ENCODE measurements at regions not wholly inside any gene's neighbourhood (a gene's known extent, or its start where the extent isn't known, plus 50 kb on each side); places are given as distances from the start of the nearest gene placed in this dataset.
A peak's percentile ranks its signal among the peaks of the same experiment; 100 is the strongest.

GRCh38 chr7:52017802-52018679, 701.4 kb upstream of the COBL start:
- Histone ChIP-seq H3K4me1 (no peaks in the 10 kb centered on the region), H3K27ac (no peak overlapping the region), H3K27me3 (no peaks in the 10 kb centered on the region), H3K36me3 (no peaks in the 10 kb centered on the region), H3K4me3 (no peak overlapping the region), H3K9me3 (no peaks in the 10 kb centered on the region)
- peak in 1 of 4 experiments; percentile 19 for TF ChIP-seq CTCF (IDR thresholded peaks at IDR 0.05)
- TF ChIP-seq POLR2A (IDR thresholded peaks at IDR 0.05) = no peak
- WGBS, 2 donors = 54 to 61% methylated on average over 8 of the region's 8 CpGs
- DNase-seq = no peak
- intact Hi-C loops (cut with DNase I) = no loop called here

GRCh38 chr7:52009181-52009580, 692.6 kb upstream of the COBL start:
- WGBS, 2 donors = 59 to 61% methylated on average over 1 of the region's 1 CpG
- Histone ChIP-seq H3K9me3 (peaks cover 0 to 1% (median 0%) of the 10 kb centered on the region in 4 donors), H3K4me1 (peaks cover 0 to 8% (median 6%) of the 10 kb centered on the region in 4 donors), H3K27ac (no peak overlapping the region), H3K27me3 (no peaks in the 10 kb centered on the region), H3K4me3 (no peak overlapping the region), H3K36me3 (no peaks in the 10 kb centered on the region)
- intact Hi-C loops (cut with DNase I) = no loop called here
- TF ChIP-seq POLR2A (IDR thresholded peaks at IDR 0.05) = no peak
- no peak for TF ChIP-seq EP300 (IDR thresholded peaks at IDR 0.05)
- TF ChIP-seq CTCF (IDR thresholded peaks at IDR 0.05) = no peak
- TF ChIP-seq POLR2AphosphoS5 (IDR thresholded peaks at IDR 0.05) = no peak
- DNase-seq = no peak

- no peak for DNase-seq
- TF ChIP-seq POLR2AphosphoS5 (IDR thresholded peaks at IDR 0.05) = no peak
- TF ChIP-seq CTCF (IDR thresholded peaks at IDR 0.05) = no peak
- no peak for TF ChIP-seq EP300 (IDR thresholded peaks at IDR 0.05)
- Histone ChIP-seq H3K27ac (no peak overlapping the region), H3K36me3 (no peaks in the 10 kb centered on the region), H3K9me3 (peaks cover 0 to 1% (median 0%) of the 10 kb centered on the region in 4 donors), H3K4me1 (peaks cover 0 to 8% (median 6%) of the 10 kb centered on the region in 4 donors), H3K27me3 (no peaks in the 10 kb centered on the region), H3K4me3 (no peak overlapping the region)
- intact Hi-C loops (cut with DNase I) = no loop called here
- WGBS, 2 donors = 83 to 87% methylated on average over 1 of the region's 1 CpG
Measured at GRCh38 chr7:52006674-52007073, 690.1 kb upstream of the COBL start.

GRCh38 chr7:52005613-52006012, 689.0 kb upstream of the COBL start:
- no peak for TF ChIP-seq POLR2AphosphoS5 (IDR thresholded peaks at IDR 0.05)
- TF ChIP-seq CTCF (IDR thresholded peaks at IDR 0.05) = no peak
- no peak for TF ChIP-seq EP300 (IDR thresholded peaks at IDR 0.05)
- TF ChIP-seq POLR2A (IDR thresholded peaks at IDR 0.05) = no peak
- H3K4me1 ChIP-seq = peaks cover 0 to 8% (median 6%) of the 10 kb centered on the region in 4 donors
- intact Hi-C loops (cut with DNase I) = no loop called here
- 73 to 74% methylated on average over 4 of the region's 4 CpGs for WGBS, 2 donors
- no peaks in the 10 kb centered on the region for H3K36me3 ChIP-seq
- H3K27me3 ChIP-seq = no peaks in the 10 kb centered on the region
- DNase-seq = no peak
- H3K9me3 ChIP-seq = peaks cover 0 to 1% (median 0%) of the 10 kb centered on the region in 4 donors
- no peak overlapping the region for H3K27ac ChIP-seq
- no peak overlapping the region for H3K4me3 ChIP-seq

Measured in sigmoid colon (tissue), 6 donors.